Lung (tissue), 11 donors: ENCODE measurements at regions not wholly inside any gene's neighbourhood (a gene's known extent, or its start where the extent isn't known, plus 50 kb on each side); places are given as distances from the start of the nearest gene placed in this dataset.

Experiments used
- ATAC-seq: fragments of 200-7000 bp; cut with Tn5 transposase; one replicate; pipeline ENCODE4 v1.9.1; 2020; ENCODE audit warnings: moderate number of reproducible peaks; ENCODE audit not compliant: insufficient read depth, low FRiP score
- DNase-seq, 3 donors: peaks; one replicate each; pipeline ENCODE4 v3.0.0-alpha.2; 2013 to 2017
- H3K27ac ChIP-seq, 2 donors: one replicate each; pipeline ENCODE4 v1.5.1; 2013; ENCODE audit warnings: mild to moderate bottlenecking in 2 of 2, moderate library complexity in 2 of 2, control low read depth in 1 of 2, inconsistent platforms in 1 of 2, low read depth in 1 of 2, low read length in 1 of 2
- H3K27me3 ChIP-seq, 3 donors: one replicate each; pipeline ENCODE4 v1.5.1; 2013; ENCODE audit warnings: low read length in 2 of 3; ENCODE audit not compliant: control insufficient read depth in 3 of 3, insufficient read depth in 3 of 3
- H3K36me3 ChIP-seq, 4 donors: one replicate each; pipeline ENCODE4 v1.5.1; 2013; ENCODE audit warnings: low read length in 4 of 4, mild to moderate bottlenecking in 1 of 4, moderate library complexity in 1 of 4; ENCODE audit not compliant: control insufficient read depth in 4 of 4, insufficient read depth in 4 of 4
- H3K4me1 ChIP-seq, 5 donors: one replicate each; pipeline ENCODE4 v1.5.1; 2013; ENCODE audit warnings: low read length in 5 of 5, mild to moderate bottlenecking in 2 of 5, moderate library complexity in 1 of 5; ENCODE audit not compliant: control insufficient read depth in 5 of 5, insufficient read depth in 5 of 5
- H3K4me3 ChIP-seq: one replicate; pipeline ENCODE4 v1.5.1; 2013; ENCODE audit warnings: mild to moderate bottlenecking, control low read depth, moderate library complexity
- H3K9ac ChIP-seq, 2 donors: one replicate each; pipeline ENCODE4 v1.5.1; 2013; ENCODE audit warnings: low read length in 2 of 2, control low read depth in 1 of 2; ENCODE audit not compliant: insufficient read depth in 1 of 2
- H3K9me3 ChIP-seq, 4 donors: one replicate each; pipeline ENCODE4 v1.5.1; 2013; ENCODE audit warnings: low read length in 3 of 4, mild to moderate bottlenecking in 1 of 4, moderate library complexity in 1 of 4; ENCODE audit not compliant: control insufficient read depth in 4 of 4, insufficient read depth in 3 of 4
- CTCF ChIP-seq: IDR thresholded peaks from 2 replicates; pipeline ENCODE4 v1.5.1; 2012; ENCODE audit warnings: mild to moderate bottlenecking; ENCODE audit errors: control extremely low read depth, extremely low read depth
- WGBS, 2 donors: extraction: QIAGEN DNeasy Blood & Tissue Kit; methylation state at CpG; one replicate each; pipeline ENCODE4 v1.1.7; 2013; 5-methylcytosine and 5-hydroxymethylcytosine counted together
- donor health status: control.
- donor health status: control.
- donor health status: Bipolar disorder and iron deficiency.
- donor health status: healthy.
- donor health status: DM: yes; HTN: yes; CAD: no.

- no peak for ATAC-seq
- 60 to 81% methylated on average over 7 of the region's 7 CpGs for WGBS, 2 donors
- H3K4me3 ChIP-seq: no peak overlapping the region
- H3K9me3 ChIP-seq: peaks cover 0 to 4% (median 0%) of the 10 kb centered on the region in 4 donors
- peaks cover 0 to 2% (median 0%) of the 10 kb centered on the region in 4 donors for H3K36me3 ChIP-seq
- H3K4me1 ChIP-seq: peaks cover 0 to 8% (median 0%) of the 10 kb centered on the region in 5 donors
- DNase-seq: no peak
- no peak overlapping the region for H3K9ac ChIP-seq
- H3K27me3 ChIP-seq: peaks cover 0 to under 1% (median 0%) of the 10 kb centered on the region in 3 donors
- peak overlapping the region in 1 of 2 donors; percentile 8 for H3K27ac ChIP-seq
- no peak for TF ChIP-seq CTCF
Observed at GRCh38 chr22:49642331-49642730, 185.3 kb downstream of the BRD1 start.

- no peak for ATAC-seq
- no peak overlapping the region for H3K27ac ChIP-seq
- H3K9ac ChIP-seq: no peak overlapping the region
- DNase-seq: no peak
- no peak for TF ChIP-seq CTCF
- no peaks in the 10 kb centered on the region for H3K27me3 ChIP-seq
- H3K36me3 ChIP-seq: peaks cover 0 to 2% (median 0%) of the 10 kb centered on the region in 4 donors
- WGBS, 2 donors: 87 to 96% methylated on average over 12 of the region's 12 CpGs
- no peak overlapping the region for H3K4me3 ChIP-seq
- H3K4me1 ChIP-seq: peaks cover 0 to 8% (median 0%) of the 10 kb centered on the region in 5 donors
- peaks cover 0 to 3% (median 0%) of the 10 kb centered on the region in 4 donors for H3K9me3 ChIP-seq
Observed at GRCh38 chr22:49641770-49642313, 185.8 kb downstream of the BRD1 start.

GRCh38 chr22:49640366-49641095 lies 187.1 kb downstream of the BRD1 start:
- Histone ChIP-seq H3K9ac (no peak overlapping the region), H3K9me3 (no peaks in the 10 kb centered on the region), H3K36me3 (peaks cover 0 to 2% (median 0%) of the 10 kb centered on the region in 4 donors), H3K27ac (no peak overlapping the region), H3K27me3 (no peaks in the 10 kb centered on the region), H3K4me1 (peaks cover 0 to 8% (median 0%) of the 10 kb centered on the region in 5 donors), H3K4me3 (no peak overlapping the region)
- no peak for DNase-seq
- TF ChIP-seq CTCF: no peak
- ATAC-seq: no peak
- 81 to 91% methylated on average over 26 of the region's 26 CpGs for WGBS, 2 donors
